HG03575 (cell line): ENCODE measurements at regions not wholly inside any gene's neighbourhood (a gene's known extent, or its start where the extent isn't known, plus 50 kb on each side); places are given as distances from the start of the nearest gene placed in this dataset.

Experiments
- ATAC-seq: cut with Tn5 transposase; IDR thresholded peaks from one replicate; pipeline ENCODE4 v1.9.1; 2021; ENCODE audit not compliant: unreplicated experiment, insufficient number of reproducible peaks, low FRiP score; ENCODE audit errors: extremely low read depth

GRCh38 chr11:8839957-8840945 is 70.7 kb upstream of the AKIP1 start:
- ATAC-seq, result no peak

GRCh38 chr11:8841899-8842298 is 69.1 kb upstream of the AKIP1 start:
- ATAC-seq, result no peak

- no peak for ATAC-seq
These were observed 52.2 kb upstream of the AKIP1 start for GRCh38 chr11:8858808-8859207.
